ENCODE measurements at regions not wholly inside any gene's neighbourhood (a gene's known extent, or its start where the extent isn't known, plus 50 kb on each side); places are given as distances from the start of the nearest gene placed in this dataset.
"Not testable (repeated sequence)": the region's sequence is repeated elsewhere in the genome, so short reads cannot be mapped to it uniquely, and the experiment has no call there.

GRCh38 chr9:90981726-90982125 is 180.1 kb downstream of the SYK start:
- no peak for DNase-seq

DNA sequence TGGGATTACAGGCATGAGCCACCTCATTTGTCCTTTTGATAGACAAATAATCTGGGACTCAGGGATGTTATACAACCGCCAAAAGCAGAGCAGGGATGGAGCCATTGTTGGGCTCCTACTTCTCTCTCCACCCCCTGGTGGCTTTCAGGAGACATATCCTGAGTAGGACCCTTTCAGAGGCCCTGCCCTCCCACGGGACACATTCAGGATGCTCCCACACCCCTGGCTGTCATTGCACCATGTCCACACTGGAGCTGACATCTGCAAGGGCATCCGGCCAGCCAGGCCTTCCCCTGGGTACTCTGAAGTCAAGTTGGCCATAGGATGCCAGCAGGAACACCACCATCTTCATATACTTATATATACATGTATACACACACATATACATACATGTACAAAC is 181.8 kb downstream of the SYK start:
- DNase-seq, result no peak

- DNase-seq, result no peak
Observed at GRCh38 chr9:90985631-90986030, 184.0 kb downstream of the SYK start.

DNA sequence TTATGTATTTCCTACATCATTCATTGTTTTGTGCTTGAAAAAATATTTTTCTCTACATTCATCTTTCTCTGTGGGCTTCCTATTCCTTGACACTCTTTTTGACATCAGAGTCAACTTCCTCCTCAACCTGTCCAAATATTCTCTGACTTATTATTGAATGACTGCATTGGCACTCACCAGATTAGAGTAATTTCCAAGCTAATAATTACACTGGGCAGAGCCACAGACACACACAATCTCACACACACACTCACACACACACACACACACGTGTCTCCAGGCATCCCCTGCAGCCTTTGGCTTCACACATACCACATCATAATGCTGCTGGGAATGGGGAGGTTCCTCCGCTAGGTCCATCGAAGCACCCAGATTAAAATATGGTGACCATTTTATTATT is 184.5 kb downstream of the SYK start:
- DNase-seq, result no peak

DNA sequence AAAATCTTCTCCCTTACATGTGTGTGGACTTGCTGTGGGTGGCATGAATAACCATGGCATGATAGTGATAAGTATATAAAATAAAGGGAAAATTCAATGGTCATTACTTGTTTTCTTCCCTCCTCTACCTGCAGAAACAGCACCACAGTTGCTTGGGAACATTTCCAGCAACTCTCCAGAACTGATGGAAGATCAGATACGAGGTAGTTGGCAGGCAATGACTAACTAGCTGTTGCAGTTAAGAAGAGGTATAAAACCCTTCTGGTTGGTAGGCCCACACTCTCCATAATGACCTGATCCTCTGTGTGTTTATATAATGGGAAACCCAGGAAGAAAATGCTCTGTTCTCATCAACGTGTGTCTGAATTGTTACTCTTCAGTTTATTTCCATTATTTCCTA is 185.9 kb downstream of the SYK start:
- DNase-seq, result no peak

- DNase-seq, result no peak
Observed at GRCh38 chr9:90988318-90988717, 186.7 kb downstream of the SYK start.

- DNase-seq, result no peak
Observed at GRCh38 chr9:90991953-90992352, 190.3 kb downstream of the SYK start.

DNA sequence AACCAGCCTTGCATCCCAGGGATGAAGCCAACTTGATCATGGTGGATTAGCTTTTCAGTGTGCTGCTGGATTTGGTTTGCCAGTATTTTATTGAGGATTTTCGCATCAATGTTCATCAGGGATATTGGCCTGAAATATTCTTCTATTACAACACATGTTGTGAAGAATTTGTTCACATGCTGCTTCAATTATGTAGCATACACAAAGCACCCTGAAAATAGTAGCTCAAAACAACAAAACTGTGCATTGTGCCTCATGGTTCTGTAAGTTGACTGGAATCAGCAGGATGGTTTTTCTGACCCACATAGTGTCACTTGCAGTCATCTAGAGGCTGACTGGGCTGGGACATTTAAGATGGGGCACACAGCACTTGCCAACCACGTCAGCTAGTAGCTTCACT is 193.9 kb downstream of the SYK start:
- no peak for DNase-seq

DNA sequence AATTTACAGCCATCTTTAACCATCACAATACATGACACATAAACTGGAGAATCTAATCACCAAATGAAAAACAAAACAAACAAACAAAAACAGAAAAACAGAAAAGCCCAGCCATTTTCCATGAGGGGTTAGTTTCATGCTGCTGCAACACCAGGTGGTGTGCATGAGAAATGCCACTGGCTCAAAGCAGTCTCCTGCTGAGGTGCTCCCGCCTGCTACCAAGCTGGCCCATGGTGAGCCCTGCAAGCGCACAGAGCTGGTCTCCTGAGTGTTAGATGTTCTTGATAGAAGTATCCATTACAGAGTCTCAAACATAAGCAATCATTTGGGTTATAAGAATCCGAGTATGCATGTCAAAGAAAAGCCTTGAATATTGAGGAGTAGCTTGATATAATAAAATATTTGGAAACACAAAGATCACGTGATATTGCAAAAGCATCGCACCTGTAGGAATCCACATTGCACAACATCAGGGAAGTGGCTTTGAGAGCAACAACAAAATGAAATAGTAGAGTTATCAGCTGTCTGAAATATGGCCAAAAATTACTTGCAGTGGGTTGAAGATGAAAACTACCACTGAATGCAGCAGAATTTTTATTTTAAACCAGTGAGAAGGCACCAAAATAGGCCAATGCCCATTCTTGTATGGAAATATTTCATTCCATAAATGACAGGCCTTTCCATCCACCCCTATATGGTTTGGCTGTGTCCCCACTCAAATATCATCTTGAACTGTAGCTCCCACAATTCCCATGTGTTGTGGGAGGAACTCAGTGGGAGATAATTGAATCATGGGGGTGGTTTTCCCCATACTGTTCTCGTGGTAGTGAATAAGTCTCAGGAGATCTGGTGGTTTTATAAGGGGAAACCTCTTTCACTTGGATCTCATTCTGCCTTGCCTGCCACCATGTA is 194.8 kb downstream of the SYK start:
- DNase-seq, result no peak

GRCh38 chr9:90998573-90998972 is 197.0 kb downstream of the SYK start:
- no peak for DNase-seq

DNA sequence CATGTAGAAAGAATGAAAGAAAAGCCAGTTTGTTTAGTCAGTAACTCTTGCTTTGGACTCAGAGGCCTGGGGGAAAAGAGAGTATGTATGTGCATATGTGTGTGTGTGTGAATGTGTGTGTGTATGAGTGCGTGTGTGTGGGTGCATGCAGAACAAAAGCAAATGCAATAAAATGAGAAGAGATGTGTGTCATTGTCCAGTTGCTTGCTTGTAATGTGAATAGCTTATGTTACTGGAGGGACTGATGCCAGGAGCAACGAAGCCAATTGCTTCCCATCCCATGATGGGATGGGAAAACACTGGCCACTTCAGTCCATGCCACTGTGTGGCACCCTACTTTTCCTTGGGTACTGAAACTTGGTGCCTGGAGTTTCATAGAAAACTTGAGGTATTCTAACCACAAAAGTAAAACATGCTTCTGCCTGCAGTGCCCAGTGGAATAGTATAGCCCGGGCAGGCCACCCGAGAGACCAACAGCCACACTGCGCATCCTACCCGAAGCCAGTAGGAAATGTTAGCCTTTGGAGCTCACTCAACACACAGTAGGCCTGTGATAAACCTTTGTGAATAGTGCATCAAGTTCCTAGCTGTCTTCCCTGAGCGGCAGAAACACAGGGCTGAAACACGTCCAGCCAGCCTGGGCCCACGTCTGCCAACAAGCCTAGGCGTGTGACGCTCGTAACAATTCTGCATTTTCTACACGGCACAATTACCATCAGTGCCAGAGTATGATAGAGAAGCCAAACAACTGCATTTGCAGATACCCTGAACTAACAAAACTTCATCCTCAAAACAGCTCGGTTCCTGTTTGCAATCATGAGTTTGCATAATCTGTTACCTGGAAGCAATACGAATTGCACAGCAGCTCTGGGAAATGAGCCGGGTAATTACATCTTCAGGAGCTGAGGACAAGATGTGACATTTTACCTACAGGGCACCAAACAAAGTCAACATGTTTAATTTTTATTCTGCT is 198.1 kb downstream of the SYK start:
- no peak for DNase-seq

GRCh38 chr9:91001146-91001611 is 199.6 kb downstream of the SYK start:
- DNase-seq, result peak in 1 of 2 experiments; percentile 39

DNA sequence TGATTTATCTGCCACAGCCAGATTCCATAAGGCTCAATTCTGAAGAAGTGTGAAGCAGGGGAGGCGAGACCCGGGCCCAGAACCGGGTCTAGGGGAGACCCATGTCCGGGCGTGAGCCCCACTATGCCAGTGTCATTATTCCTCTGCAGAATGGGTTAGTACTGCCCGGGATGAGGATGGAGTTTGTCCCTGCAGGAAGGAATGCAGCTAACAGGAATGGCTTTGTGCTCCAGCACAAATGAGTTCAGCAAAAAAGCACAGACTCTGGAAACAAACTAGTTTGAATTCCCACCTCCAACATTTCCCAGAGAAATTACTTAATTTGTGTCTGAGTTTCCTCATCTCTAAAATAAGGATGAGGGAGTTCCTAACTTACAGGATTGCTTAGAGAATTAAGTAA is 202.9 kb downstream of the SYK start:
- no peak for DNase-seq

GRCh38 chr9:91004992-91005391 is 203.4 kb downstream of the SYK start:
- no peak for DNase-seq

- DNase-seq, result no peak
Observed at GRCh38 chr9:91006046-91006445, 204.4 kb downstream of the SYK start.

- DNase-seq, result no peak
Observed at GRCh38 chr9:91008568-91008967, 206.9 kb downstream of the SYK start.

DNA sequence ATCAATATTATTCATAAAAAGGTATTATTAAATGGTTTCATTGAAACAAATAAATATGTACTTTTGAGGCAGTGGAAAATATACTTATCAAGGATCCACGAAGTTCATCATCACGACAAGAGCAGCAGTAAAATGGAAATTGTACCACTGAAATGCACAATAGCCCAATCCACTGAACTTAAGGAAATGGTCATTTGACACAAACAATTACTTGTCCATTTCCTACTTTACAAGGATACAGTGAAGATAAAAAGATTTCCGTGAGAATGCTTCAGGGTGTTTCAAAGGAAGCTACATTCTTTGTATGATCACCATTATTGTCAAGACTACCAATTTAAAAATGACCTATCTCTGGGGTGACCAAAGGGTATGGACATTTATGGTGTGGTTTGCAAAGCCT is 210.3 kb downstream of the SYK start:
- DNase-seq, result no peak

DNA sequence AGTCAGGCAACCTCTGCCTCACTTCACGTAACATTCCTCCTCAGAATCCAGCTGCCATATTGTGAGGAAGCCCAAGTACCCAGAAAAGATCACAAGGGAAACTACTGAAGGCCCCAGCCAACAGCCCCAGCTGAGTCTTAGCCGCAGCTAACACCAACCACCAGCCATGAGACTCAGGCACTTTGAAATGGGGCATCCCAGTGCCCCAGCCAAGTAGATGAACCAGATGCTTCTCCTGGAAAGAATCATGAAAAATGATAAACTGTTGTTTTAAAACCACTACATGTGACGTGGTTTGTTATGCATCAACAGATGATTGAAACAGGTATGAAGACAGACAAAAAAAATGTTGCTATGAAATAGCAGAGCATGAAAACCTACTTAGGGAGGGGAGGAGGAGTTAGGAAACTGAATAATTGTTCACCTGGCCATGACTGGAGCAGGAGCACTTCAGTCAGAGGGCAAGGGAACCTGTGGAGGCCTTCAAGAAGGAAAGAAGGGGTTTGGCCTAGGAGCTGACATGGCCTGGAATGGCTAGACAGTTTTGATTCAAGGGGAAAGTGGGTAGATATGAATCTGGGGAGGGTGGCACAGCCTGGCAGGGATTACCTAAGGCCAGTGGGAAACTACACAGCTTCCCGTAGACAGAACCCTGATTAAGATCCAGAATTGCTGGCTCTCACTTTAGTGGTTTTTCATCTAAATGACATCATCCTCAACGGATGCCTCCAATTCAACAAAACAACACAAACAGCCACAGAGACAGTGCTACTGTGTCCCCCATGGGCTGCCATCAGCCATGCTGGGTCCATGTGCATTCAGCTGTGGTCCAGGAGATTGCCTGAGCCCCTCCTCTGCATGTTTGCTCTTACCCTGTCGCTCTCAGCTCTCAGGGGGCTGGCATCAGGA is 211.6 kb downstream of the SYK start:
- DNase-seq, result no peak

- DNase-seq, result no peak
Observed at GRCh38 chr9:91017245-91017644, 215.6 kb downstream of the SYK start.

DNA sequence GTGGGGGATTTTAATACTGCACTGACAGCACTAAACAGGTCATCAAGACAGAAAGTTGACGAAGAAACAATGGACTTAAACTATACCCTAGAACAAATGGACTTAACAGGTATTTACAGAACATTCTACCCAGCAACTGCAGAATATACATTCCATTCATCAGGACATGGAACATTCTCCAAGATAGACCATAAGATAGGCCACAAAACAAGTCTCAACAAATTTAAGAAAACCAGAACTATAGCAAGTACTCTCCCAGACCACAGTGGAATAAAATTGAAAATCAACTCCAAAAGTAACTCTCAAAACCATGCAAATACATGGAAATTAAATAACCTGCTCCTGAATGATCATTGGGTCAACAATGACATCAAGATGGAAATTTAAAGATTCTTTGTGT is 218.3 kb downstream of the SYK start:
- DNase-seq, result not testable (repeated sequence)

DNA sequence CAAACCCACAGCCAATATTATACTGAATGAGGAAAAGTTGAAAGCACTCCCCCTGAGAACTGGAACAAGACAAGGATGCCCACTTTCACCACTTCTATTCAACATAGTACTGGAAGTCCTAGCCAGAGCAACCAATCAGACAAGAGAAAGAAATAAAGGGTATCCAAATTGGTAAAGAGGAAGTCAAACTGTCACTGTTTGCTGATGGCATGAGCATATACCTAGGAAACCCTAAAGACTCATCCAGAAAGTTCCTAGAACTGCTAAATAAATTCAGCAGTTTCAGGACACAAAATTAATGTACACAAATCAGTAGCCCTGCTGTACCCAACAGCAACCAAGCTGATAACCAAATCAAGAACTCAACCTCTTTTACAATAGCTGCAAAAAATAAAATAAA is 220.0 kb downstream of the SYK start:
- DNase-seq, result not testable (repeated sequence)

GRCh38 chr9:91023741-91024140 is 222.1 kb downstream of the SYK start:
- DNase-seq, result no peak

- no peak for DNase-seq
Observed at GRCh38 chr9:91024841-91025240, 223.2 kb downstream of the SYK start.
